B cell (primary cell): ENCODE measurements at regions not wholly inside any gene's neighbourhood (a gene's known extent, or its start where the extent isn't known, plus 50 kb on each side); places are given as distances from the start of the nearest gene placed in this dataset.

Source experiments
- CTCF ChIP-seq: fragments of 200-600 bp; IDR thresholded peaks from one replicate; pipeline ENCODE4 v1.8.0; 2022; ENCODE audit warnings: antibody characterized with exemption, mild to moderate bottlenecking
- EZH2 ChIP-seq: IDR thresholded peaks from 2 replicates; pipeline ENCODE4 v1.6.1; 2012; ENCODE audit warnings: borderline replicate concordance, low read depth, mild to moderate bottlenecking, moderate library complexity, low read length; ENCODE audit not compliant: insufficient read depth, poor library complexity, severe bottlenecking

DNA sequence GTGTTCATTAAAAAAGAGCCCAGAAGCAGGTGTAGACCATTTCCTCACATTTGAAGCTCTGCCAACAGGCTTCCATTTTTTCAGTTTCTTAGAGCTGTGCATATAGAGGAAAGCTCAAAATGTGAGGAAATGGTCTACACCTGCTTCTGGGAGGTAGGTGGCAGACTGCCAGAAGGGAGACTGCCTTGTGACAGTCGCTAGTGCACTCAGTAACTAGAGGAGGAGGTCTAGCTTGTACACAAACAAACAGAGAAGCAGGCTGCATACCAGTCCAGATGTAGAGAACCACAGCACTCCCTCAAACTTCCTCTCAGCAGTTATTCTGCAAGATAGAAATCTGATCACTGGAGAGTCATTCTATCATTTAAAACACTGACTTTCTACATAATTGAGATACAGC, 800.2 kb downstream of the EFNB2 start:
- TF ChIP-seq CTCF = no peak
- TF ChIP-seq EZH2 = no peak
